ENCODE measurements at regions not wholly inside any gene's neighbourhood (a gene's known extent, or its start where the extent isn't known, plus 50 kb on each side); places are given as distances from the start of the nearest gene placed in this dataset.
"Not testable (repeated sequence)": the region's sequence is repeated elsewhere in the genome, so short reads cannot be mapped to it uniquely, and the experiment has no call there.

GRCh38 chr17:445839-446238 is 93.2 kb upstream of the RPH3AL start, which contains the start of gene RFLNB:
TSS of gene RFLNB (minus strand) at chr17:445939.
- H3K79me2 ChIP-seq (ENCODE audit: low read length); H2AFZ ChIP-seq (ENCODE audit: low read depth, low read length); H3K4me2 ChIP-seq (ENCODE audit: low read length); H3K9me3 ChIP-seq (ENCODE audit: insufficient read depth, low read length); H3K27ac ChIP-seq (ENCODE audit: low read length); H3K4me3 ChIP-seq (ENCODE audit: low read length); H3K27me3 ChIP-seq (ENCODE audit: low read depth, low read length); H3K36me3 ChIP-seq (replicated peaks; ENCODE audit: low read depth, low read length); H4K20me1 ChIP-seq (ENCODE audit: insufficient read depth, low read length); H3K4me1 ChIP-seq (ENCODE audit: low read length); H3K9ac ChIP-seq (ENCODE audit: low read length): not testable (repeated sequence)

- H3K79me2 ChIP-seq (ENCODE audit: low read length) = no peaks in the 10 kb centered on the region
- no peaks in the 10 kb centered on the region for H4K20me1 ChIP-seq (ENCODE audit: insufficient read depth, low read length)
- H3K4me3 ChIP-seq (ENCODE audit: low read length) = no peak overlapping the region
- H3K4me2 ChIP-seq (ENCODE audit: low read length) = no peak overlapping the region
- no peak for TF ChIP-seq EZH2phosphoT487 (IDR thresholded peaks at IDR 0.05; ENCODE audit: low read depth)
- TF ChIP-seq, protein P1, sequence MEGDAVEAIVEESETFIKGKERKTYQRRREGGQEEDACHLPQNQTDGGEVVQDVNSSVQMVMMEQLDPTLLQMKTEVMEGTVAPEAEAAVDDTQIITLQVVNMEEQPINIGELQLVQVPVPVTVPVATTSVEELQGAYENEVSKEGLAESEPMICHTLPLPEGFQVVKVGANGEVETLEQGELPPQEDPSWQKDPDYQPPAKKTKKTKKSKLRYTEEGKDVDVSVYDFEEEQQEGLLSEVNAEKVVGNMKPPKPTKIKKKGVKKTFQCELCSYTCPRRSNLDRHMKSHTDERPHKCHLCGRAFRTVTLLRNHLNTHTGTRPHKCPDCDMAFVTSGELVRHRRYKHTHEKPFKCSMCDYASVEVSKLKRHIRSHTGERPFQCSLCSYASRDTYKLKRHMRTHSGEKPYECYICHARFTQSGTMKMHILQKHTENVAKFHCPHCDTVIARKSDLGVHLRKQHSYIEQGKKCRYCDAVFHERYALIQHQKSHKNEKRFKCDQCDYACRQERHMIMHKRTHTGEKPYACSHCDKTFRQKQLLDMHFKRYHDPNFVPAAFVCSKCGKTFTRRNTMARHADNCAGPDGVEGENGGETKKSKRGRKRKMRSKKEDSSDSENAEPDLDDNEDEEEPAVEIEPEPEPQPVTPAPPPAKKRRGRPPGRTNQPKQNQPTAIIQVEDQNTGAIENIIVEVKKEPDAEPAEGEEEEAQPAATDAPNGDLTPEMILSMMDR (IDR thresholded peaks at IDR 0.05; ENCODE audit: low read depth, low read length) = no peak
- no peak overlapping the region for H3K9ac ChIP-seq (ENCODE audit: low read length)
- H2AFZ ChIP-seq (ENCODE audit: low read depth, low read length) = no peak overlapping the region
- H3K27me3 ChIP-seq (ENCODE audit: low read depth, low read length) = no peaks in the 10 kb centered on the region
- H3K27ac ChIP-seq (ENCODE audit: low read length) = no peak overlapping the region
- H3K4me1 ChIP-seq (ENCODE audit: low read length) = no peaks in the 10 kb centered on the region
- no peaks in the 10 kb centered on the region for H3K9me3 ChIP-seq (ENCODE audit: insufficient read depth, low read length)
- no peaks in the 10 kb centered on the region for H3K36me3 ChIP-seq (replicated peaks; ENCODE audit: low read depth, low read length)
These were observed 92.4 kb upstream of the RPH3AL start for GRCh38 chr17:444879-445454.

DNA sequence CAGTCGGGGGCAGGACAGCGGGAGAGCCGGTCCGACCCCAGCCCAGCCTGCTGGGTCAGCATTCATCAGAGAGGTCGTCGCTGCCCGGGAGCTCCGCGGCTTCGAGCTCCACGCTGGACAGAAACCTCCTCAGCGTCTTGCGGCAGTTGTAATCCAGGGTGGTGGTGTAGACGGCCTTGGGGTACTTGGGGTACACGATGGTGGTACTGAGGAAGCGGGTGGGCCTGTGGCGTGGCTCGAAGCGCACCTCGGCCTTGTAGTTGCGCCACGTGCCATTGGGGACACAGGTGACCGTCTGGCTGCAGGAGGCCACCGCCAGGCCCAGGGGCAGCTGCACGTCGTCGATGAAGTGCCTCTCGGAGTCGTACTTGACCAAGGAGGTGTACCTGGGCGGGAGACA is 90.5 kb upstream of the RPH3AL start:
- no peak for TF ChIP-seq EZH2phosphoT487 (IDR thresholded peaks at IDR 0.05; ENCODE audit: low read depth)
- TF ChIP-seq, protein P1 (IDR thresholded peaks at IDR 0.05; ENCODE audit: low read depth, low read length) = no peak

DNA sequence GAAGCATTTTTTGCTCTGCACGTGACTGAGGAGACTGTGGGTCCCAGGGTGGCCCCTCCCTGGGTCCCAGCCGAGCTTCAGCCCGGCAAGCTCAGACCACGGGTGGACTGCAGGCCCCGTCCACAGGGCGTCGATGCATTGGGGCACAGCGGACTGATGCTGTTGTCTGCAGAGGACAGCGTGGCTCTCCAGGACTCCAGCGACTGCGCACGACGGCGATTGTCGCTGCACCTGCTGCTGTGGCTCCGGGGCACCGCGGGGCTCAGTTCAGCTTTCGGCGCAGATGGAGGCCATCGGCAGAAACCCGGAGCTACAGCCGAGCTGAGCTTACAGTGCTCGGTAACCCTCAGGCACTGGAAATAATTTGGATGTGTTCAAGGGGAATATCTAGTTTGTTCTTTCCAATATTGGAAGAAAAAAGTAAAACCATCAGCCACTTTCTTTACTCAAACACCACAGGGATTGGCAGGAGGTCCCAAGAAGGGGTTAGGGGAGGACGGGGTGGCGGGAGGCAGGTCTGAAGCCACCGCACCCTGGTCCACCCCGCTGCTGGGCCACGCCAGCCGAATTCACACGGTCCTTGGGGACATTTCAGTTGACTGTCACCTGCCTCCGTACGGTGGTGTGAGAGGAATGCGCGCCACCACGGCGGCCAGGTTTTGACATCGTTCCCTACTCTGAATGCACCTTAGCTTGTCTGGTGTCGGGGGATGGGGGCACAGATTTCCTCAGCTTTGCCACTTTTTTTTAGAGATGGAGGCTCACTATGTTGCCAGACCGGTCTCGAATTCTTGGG is 88.7 kb upstream of the RPH3AL start:
- Histone ChIP-seq H3K9ac (ENCODE audit: low read length) (no peak overlapping the region), H4K20me1 (ENCODE audit: insufficient read depth, low read length) (no peaks in the 10 kb centered on the region)

More for the DNA sequence above, 90.5 kb upstream of the RPH3AL start:
- Histone ChIP-seq H3K4me1 (ENCODE audit: low read length) (no peaks in the 10 kb centered on the region), H3K9ac (ENCODE audit: low read length) (no peak overlapping the region), H3K79me2 (ENCODE audit: low read length) (no peaks in the 10 kb centered on the region), H3K27me3 (ENCODE audit: low read depth, low read length) (no peaks in the 10 kb centered on the region), H3K4me2 (ENCODE audit: low read length) (no peak overlapping the region), H4K20me1 (ENCODE audit: insufficient read depth, low read length) (no peaks in the 10 kb centered on the region), H3K4me3 (ENCODE audit: low read length) (no peak overlapping the region), H2AFZ (ENCODE audit: low read depth, low read length) (no peak overlapping the region), H3K9me3 (ENCODE audit: insufficient read depth, low read length) (no peaks in the 10 kb centered on the region), H3K27ac (ENCODE audit: low read length) (no peak overlapping the region), H3K36me3 (replicated peaks; ENCODE audit: low read depth, low read length) (no peaks in the 10 kb centered on the region)

More for the DNA sequence above, 88.7 kb upstream of the RPH3AL start:
- no peaks in the 10 kb centered on the region for H3K36me3 ChIP-seq (replicated peaks; ENCODE audit: low read depth, low read length)
- no peak for TF ChIP-seq EZH2phosphoT487 (IDR thresholded peaks at IDR 0.05; ENCODE audit: low read depth)
- TF ChIP-seq, protein P1 (IDR thresholded peaks at IDR 0.05; ENCODE audit: low read depth, low read length) = no peak
- no peak overlapping the region for H3K27ac ChIP-seq (ENCODE audit: low read length)
- H3K79me2 ChIP-seq (ENCODE audit: low read length) = no peaks in the 10 kb centered on the region
- H3K4me1 ChIP-seq (ENCODE audit: low read length) = no peaks in the 10 kb centered on the region
- H3K4me2 ChIP-seq (ENCODE audit: low read length) = no peak overlapping the region
- no peak overlapping the region for H3K4me3 ChIP-seq (ENCODE audit: low read length)
- H3K9me3 ChIP-seq (ENCODE audit: insufficient read depth, low read length) = no peaks in the 10 kb centered on the region
- H2AFZ ChIP-seq (ENCODE audit: low read depth, low read length) = no peak overlapping the region
- H3K27me3 ChIP-seq (ENCODE audit: low read depth, low read length) = no peaks in the 10 kb centered on the region
